Trophoblast cell (in vitro differentiated cells and primary cell): ENCODE measurements at regions not wholly inside any gene's neighbourhood (a gene's known extent, or its start where the extent isn't known, plus 50 kb on each side); places are given as distances from the start of the nearest gene placed in this dataset.

ENCODE experiments used
- DNase-seq, 2 donors: peaks; one replicate each; pipeline ENCODE4 v3.0.0-alpha.2; 2016
- H2AFZ ChIP-seq: 2 replicates; pipeline ENCODE4 v1.6.1; 2013; ENCODE audit warnings: low read length, moderate library complexity, mild to moderate bottlenecking; ENCODE audit not compliant: insufficient read depth, poor library complexity
- H2AK5ac ChIP-seq: 2 replicates; pipeline ENCODE4 v1.6.1; 2013; ENCODE audit warnings: mild to moderate bottlenecking, low read length
- H2BK120ac ChIP-seq: 2 replicates; pipeline ENCODE4 v1.6.1; 2013; ENCODE audit warnings: low read length, mild to moderate bottlenecking, moderate library complexity; ENCODE audit not compliant: insufficient read depth, poor library complexity
- H2BK12ac ChIP-seq: 2 replicates; pipeline ENCODE4 v1.6.1; 2013; ENCODE audit warnings: mild to moderate bottlenecking, low read length, moderate library complexity
- H2BK5ac ChIP-seq: 2 replicates; pipeline ENCODE4 v1.6.1; 2013; ENCODE audit warnings: low read length, low read depth, moderate library complexity, mild to moderate bottlenecking; ENCODE audit not compliant: poor library complexity
- H3K14ac ChIP-seq: 2 replicates; pipeline ENCODE4 v1.6.1; 2013; ENCODE audit warnings: mild to moderate bottlenecking, low read length
- H3K18ac ChIP-seq: 2 replicates; pipeline ENCODE4 v1.6.1; 2013; ENCODE audit warnings: mild to moderate bottlenecking, low read length
- H3K23ac ChIP-seq: 2 replicates; pipeline ENCODE4 v1.6.1; 2013; ENCODE audit warnings: low read length
- H3K27ac ChIP-seq: 2 replicates; pipeline ENCODE4 v1.5.1; 2013; ENCODE audit warnings: low read depth, mild to moderate bottlenecking, inconsistent platforms, low read length, moderate library complexity
- H3K27me3 ChIP-seq: 2 replicates; pipeline ENCODE4 v1.6.1; 2013; ENCODE audit warnings: inconsistent platforms, mild to moderate bottlenecking, low read length, moderate library complexity; ENCODE audit not compliant: insufficient read depth
- H3K36me3 ChIP-seq, 2 experiments: 1 replicate in 1 of 2; 2 replicates in 1 of 2; pipeline ENCODE4 v1.6.1; 2013; ENCODE audit warnings: low read length in 2 of 2, mild to moderate bottlenecking in 2 of 2, moderate library complexity in 1 of 2; ENCODE audit not compliant: insufficient read depth in 2 of 2, control insufficient read depth in 1 of 2
- H3K4ac ChIP-seq: 2 replicates; pipeline ENCODE4 v1.6.1; 2013; ENCODE audit warnings: low read depth, mild to moderate bottlenecking, low read length, moderate library complexity
- H3K4me1 ChIP-seq, 2 experiments: 1 replicate in 1 of 2; 2 replicates in 1 of 2; pipeline ENCODE4 v1.6.1; 2013; ENCODE audit warnings: low read length in 2 of 2, mild to moderate bottlenecking in 2 of 2, moderate library complexity in 1 of 2; ENCODE audit not compliant: insufficient read depth in 2 of 2, control insufficient read depth in 1 of 2
- H3K4me2 ChIP-seq: 2 replicates; pipeline ENCODE4 v1.6.1; 2013; ENCODE audit warnings: inconsistent platforms, mild to moderate bottlenecking, low read length, moderate library complexity
- H3K4me3 ChIP-seq: 2 replicates; pipeline ENCODE4 v1.5.1; 2013; ENCODE audit warnings: mild to moderate bottlenecking, low read depth, low read length, inconsistent platforms
- H3K79me1 ChIP-seq: one replicate; pipeline ENCODE4 v1.6.1; 2013; ENCODE audit warnings: low read length
- H3K79me2 ChIP-seq: 2 replicates; pipeline ENCODE4 v1.6.1; 2013; ENCODE audit warnings: low read length, mild to moderate bottlenecking; ENCODE audit not compliant: control insufficient read depth, insufficient read depth, poor library complexity
- H3K9ac ChIP-seq: 2 replicates; pipeline ENCODE4 v1.6.1; 2013; ENCODE audit warnings: mild to moderate bottlenecking, low read length
- H3K9me3 ChIP-seq: 2 replicates; pipeline ENCODE4 v1.6.1; 2013; ENCODE audit warnings: low read depth, mild to moderate bottlenecking, control low read depth, inconsistent platforms, low read length; ENCODE audit not compliant: insufficient read depth
- H4K12ac ChIP-seq: 2 replicates; pipeline ENCODE4 v1.6.1; 2013; ENCODE audit warnings: low read depth, mild to moderate bottlenecking, low read length, moderate library complexity
- H4K8ac ChIP-seq: 2 replicates; pipeline ENCODE4 v1.6.1; 2013; ENCODE audit warnings: low read depth, mild to moderate bottlenecking, low read length, moderate library complexity
- H4K91ac ChIP-seq: one replicate; pipeline ENCODE4 v1.6.1; 2013; ENCODE audit warnings: low read depth, mild to moderate bottlenecking, low read length, moderate library complexity
- WGBS: extraction: QIAGEN DNeasy Blood & Tissue Kit; methylation state at CpG from one replicate; pipeline ENCODE4 v1.1.7; 2013; ENCODE audit warnings: missing lambda C conversion rate; ENCODE audit not compliant: insufficient read length, insufficient coverage; ENCODE audit errors: extremely low coverage; 5-methylcytosine and 5-hydroxymethylcytosine counted together

DNA sequence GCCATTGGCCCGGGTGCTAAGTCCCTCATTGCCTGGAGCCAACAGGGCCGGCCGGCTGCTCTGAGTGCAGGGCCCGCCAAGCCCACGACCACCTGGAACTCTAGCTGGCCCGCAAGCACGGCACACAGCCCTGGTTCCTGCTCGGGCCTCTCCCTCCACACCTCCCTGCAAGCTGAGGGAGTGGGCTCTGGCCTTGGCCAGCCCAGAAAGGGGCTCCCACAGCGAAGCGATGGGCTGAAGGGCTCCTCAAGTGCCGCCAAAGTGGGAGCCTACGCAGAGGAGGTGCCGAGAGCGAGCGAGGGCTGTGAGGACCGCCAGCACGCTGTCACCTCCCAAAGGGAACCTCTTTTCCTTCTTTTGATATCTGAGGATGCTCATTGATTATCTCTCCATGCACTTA lies 283.4 kb downstream of the PRDM2 start:
- H3K27me3 ChIP-seq = no peaks in the 10 kb centered on the region
- no peak overlapping the region for H3K4me2 ChIP-seq
- H3K4me1 ChIP-seq = no peaks in the 10 kb centered on the region
- DNase-seq = no peak
- H2AFZ ChIP-seq = no peak overlapping the region
- no peak overlapping the region for H3K9ac ChIP-seq
- no peaks in the 10 kb centered on the region for H3K36me3 ChIP-seq
- no peak overlapping the region for H4K8ac ChIP-seq
- no peak overlapping the region for H3K23ac ChIP-seq
- H2AK5ac ChIP-seq = no peak overlapping the region
- no peak overlapping the region for H2BK120ac ChIP-seq
- H4K12ac ChIP-seq = no peak overlapping the region
- no peak overlapping the region for H3K27ac ChIP-seq
- H3K79me2 ChIP-seq = no peaks in the 10 kb centered on the region
- no peak overlapping the region for H2BK12ac ChIP-seq
- no peak overlapping the region for H4K91ac ChIP-seq
- H3K79me1 ChIP-seq = no peaks in the 10 kb centered on the region
- no peak overlapping the region for H3K4me3 ChIP-seq
- H3K18ac ChIP-seq = no peak overlapping the region
- no peak overlapping the region for H3K14ac ChIP-seq
- WGBS = no CpG with 5 or more reads among the region's 17 CpGs
- no peak overlapping the region for H2BK5ac ChIP-seq
- H3K9me3 ChIP-seq = peaks cover 5% of the 10 kb centered on the region
- no peak overlapping the region for H3K4ac ChIP-seq

DNA sequence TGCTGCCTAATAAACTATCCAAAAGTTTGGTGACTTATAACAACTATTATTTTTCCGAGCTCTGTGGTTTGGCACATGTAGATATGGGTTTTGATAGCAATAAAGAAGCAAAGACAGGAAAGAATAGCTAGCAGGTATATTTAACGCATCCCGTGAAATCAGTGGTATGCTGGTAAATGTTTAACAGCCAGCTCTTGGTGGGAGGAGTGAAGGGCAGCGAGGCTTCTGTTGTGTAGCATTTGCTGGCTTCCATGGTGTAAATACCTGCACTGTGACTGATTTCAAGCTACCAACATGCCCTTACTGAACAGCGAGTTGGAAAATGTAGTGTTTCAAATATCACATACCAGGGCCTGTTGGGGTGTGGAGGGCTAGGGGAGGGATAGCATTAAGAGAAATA lies 291.0 kb downstream of the PRDM2 start:
- Histone ChIP-seq H2BK120ac (no peak overlapping the region), H3K9me3 (peaks cover 3% of the 10 kb centered on the region), H3K27ac (no peak overlapping the region), H2AFZ (no peak overlapping the region), H3K4ac (no peak overlapping the region), H3K4me1 (no peaks in the 10 kb centered on the region), H3K9ac (peak overlapping the region; percentile 48), H3K18ac (no peak overlapping the region), H2AK5ac (no peak overlapping the region), H2BK5ac (no peak overlapping the region), H3K4me2 (no peak overlapping the region), H3K4me3 (no peak overlapping the region), H4K8ac (no peak overlapping the region), H3K79me2 (no peaks in the 10 kb centered on the region), H3K79me1 (no peaks in the 10 kb centered on the region), H2BK12ac (no peak overlapping the region), H4K91ac (no peak overlapping the region), H3K27me3 (no peaks in the 10 kb centered on the region), H4K12ac (no peak overlapping the region), H3K23ac (no peak overlapping the region), H3K36me3 (no peaks in the 10 kb centered on the region), H3K14ac (no peak overlapping the region)
- DNase-seq = no peak
- WGBS = no CpG with 5 or more reads among the region's 5 CpGs

DNA sequence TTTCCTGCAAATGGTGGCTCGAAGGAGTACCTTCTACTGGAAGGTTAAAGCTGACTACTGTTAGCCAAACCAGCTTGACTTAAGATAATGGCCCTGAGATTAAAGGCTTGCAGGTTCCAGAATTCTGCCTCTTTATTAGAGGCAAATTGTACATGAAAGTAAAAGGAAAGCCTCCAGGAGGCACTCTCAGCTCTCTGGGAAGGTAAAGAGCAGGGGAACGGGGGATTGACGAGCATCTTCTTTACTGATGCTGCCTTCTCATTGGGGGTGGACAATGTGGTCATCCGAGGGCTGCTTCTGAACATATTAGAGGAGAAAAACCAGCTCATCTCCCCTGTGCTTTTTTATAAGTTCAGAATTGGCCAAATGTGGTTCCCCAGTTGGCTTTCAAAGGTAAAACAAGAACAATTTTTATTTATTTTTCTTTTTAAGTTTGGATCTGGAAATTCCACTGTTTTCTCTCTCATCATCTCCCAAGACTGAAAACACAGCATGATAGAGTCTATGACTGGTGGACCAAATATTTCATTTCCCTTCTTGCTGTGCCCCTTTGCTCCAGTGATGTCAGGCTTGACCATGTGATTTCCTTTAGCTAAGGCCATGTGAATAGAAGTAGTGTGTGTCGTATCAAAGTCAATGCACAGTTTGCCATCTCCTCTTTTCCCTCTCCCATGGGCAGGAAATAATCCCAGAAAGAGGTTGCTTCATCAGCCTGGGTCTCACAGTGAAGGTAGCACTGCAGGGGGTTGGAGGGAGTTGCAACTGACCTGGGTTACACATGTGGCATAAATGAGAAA lies 292.7 kb downstream of the PRDM2 start:
- Histone ChIP-seq H3K4me1 (no peaks in the 10 kb centered on the region), H3K79me2 (no peaks in the 10 kb centered on the region), H3K79me1 (no peaks in the 10 kb centered on the region), H3K18ac (no peak overlapping the region), H3K36me3 (no peaks in the 10 kb centered on the region), H3K4ac (no peak overlapping the region), H3K4me2 (no peak overlapping the region), H3K27me3 (no peaks in the 10 kb centered on the region), H4K91ac (no peak overlapping the region), H2BK5ac (no peak overlapping the region), H2BK120ac (no peak overlapping the region), H2AK5ac (no peak overlapping the region), H3K23ac (no peak overlapping the region), H3K14ac (no peak overlapping the region), H2BK12ac (no peak overlapping the region), H3K27ac (no peak overlapping the region), H3K9ac (no peak overlapping the region), H4K12ac (no peak overlapping the region), H3K9me3 (peaks cover 11% of the 10 kb centered on the region), H3K4me3 (no peak overlapping the region), H2AFZ (no peak overlapping the region), H4K8ac (no peak overlapping the region)
- no peak for DNase-seq
- no CpG with 5 or more reads among the region's 5 CpGs for WGBS

DNA sequence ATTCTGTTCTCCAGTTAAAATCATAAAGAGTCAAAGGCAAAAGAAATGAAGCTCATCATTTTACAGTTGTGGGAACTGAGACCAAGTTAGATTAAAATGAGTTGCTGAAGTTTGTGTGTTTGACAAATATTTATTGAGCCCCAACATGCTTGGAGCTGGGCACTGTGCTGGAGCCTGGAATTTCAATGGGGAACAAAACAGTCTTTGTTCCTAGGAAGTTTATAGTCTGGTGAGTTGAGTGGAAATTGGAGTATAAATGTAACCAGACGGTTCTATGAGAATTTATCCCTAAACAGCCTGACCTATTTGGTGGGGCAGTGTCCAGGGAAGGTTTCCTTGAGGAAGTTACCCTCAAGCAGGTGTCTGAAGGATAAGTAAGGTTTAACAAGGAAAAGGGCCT lies 294.4 kb downstream of the PRDM2 start:
- no peak overlapping the region for H3K14ac ChIP-seq
- H3K23ac ChIP-seq = no peak overlapping the region
- no peak overlapping the region for H2AFZ ChIP-seq
- H4K12ac ChIP-seq = no peak overlapping the region
- no peak overlapping the region for H4K91ac ChIP-seq
- no peaks in the 10 kb centered on the region for H3K4me1 ChIP-seq
- H3K9ac ChIP-seq = no peak overlapping the region
- WGBS = no CpG with 5 or more reads among the region's 1 CpG
- no peak overlapping the region for H3K18ac ChIP-seq
- no peaks in the 10 kb centered on the region for H3K79me1 ChIP-seq
- no peaks in the 10 kb centered on the region for H3K27me3 ChIP-seq
- H3K9me3 ChIP-seq = peaks cover 11% of the 10 kb centered on the region
- H2BK12ac ChIP-seq = no peak overlapping the region
- no peaks in the 10 kb centered on the region for H3K79me2 ChIP-seq
- H2AK5ac ChIP-seq = no peak overlapping the region
- H3K4ac ChIP-seq = no peak overlapping the region
- no peak overlapping the region for H4K8ac ChIP-seq
- H3K36me3 ChIP-seq = no peaks in the 10 kb centered on the region
- H3K27ac ChIP-seq = no peak overlapping the region
- H2BK120ac ChIP-seq = no peak overlapping the region
- DNase-seq = no peak
- H3K4me2 ChIP-seq = no peak overlapping the region
- H2BK5ac ChIP-seq = no peak overlapping the region
- H3K4me3 ChIP-seq = no peak overlapping the region
